ENCODE measurements at regions not wholly inside any gene's neighbourhood (a gene's known extent, or its start where the extent isn't known, plus 50 kb on each side); places are given as distances from the start of the nearest gene placed in this dataset.
A peak's percentile ranks its signal among the peaks of the same experiment; 100 is the strongest.

- DNase-seq, result no peak
These were observed 452.0 kb downstream of the PRKD1 start for GRCh38 chr14:29475641-29476040.

- DNase-seq, result no peak
These were observed 441.5 kb downstream of the PRKD1 start for GRCh38 chr14:29486132-29486531.

- DNase-seq, result no peak
These were observed 437.7 kb downstream of the PRKD1 start for GRCh38 chr14:29489911-29490425.

GRCh38 chr14:29493849-29494248 lies 433.8 kb downstream of the PRKD1 start:
- DNase-seq, result no peak

GRCh38 chr14:29494312-29494711 lies 433.3 kb downstream of the PRKD1 start:
- DNase-seq, result no peak

- no peak for DNase-seq
These were observed 423.7 kb downstream of the PRKD1 start for GRCh38 chr14:29503903-29504302.

GRCh38 chr14:29518335-29518734 lies 409.3 kb downstream of the PRKD1 start:
- DNase-seq, result peak; percentile 52

GRCh38 chr14:29521526-29522137 lies 406.0 kb downstream of the PRKD1 start:
- peak; percentile 30 for DNase-seq

All from SHP77 treated with DMSO at 0.1 percent for 48 hours (cell line).